ENCODE measurements at regions not wholly inside any gene's neighbourhood (a gene's known extent, or its start where the extent isn't known, plus 50 kb on each side); places are given as distances from the start of the nearest gene placed in this dataset.
"Not testable (repeated sequence)": the region's sequence is repeated elsewhere in the genome, so short reads cannot be mapped to it uniquely, and the experiment has no call there.

- DNase-seq (ENCODE audit: low spot score) (no peak), FAIRE-seq (no peak)
Observed at GRCh38 chr6:27678469-27678868, 205.6 kb upstream of the ZNF184 start.

- DNase-seq (ENCODE audit: low spot score) = no peak
- no peak for FAIRE-seq
Observed at GRCh38 chr6:27674882-27675281, 202.0 kb upstream of the ZNF184 start.

- DNase-seq (ENCODE audit: low spot score) (peak; percentile 62), FAIRE-seq (no peak)
Observed at GRCh38 chr6:27672113-27672799, 199.4 kb upstream of the ZNF184 start.

GRCh38 chr6:27669624-27670301 is 196.9 kb upstream of the ZNF184 start:
- FAIRE-seq (no peak), DNase-seq (ENCODE audit: low spot score) (no peak)

GRCh38 chr6:27669295-27669623 is 196.4 kb upstream of the ZNF184 start:
- DNase-seq (ENCODE audit: low spot score) = no peak
- FAIRE-seq = no peak

- FAIRE-seq = no peak
Observed at GRCh38 chr6:27668442-27669294, 195.8 kb upstream of the ZNF184 start.

GRCh38 chr6:27667657-27668441 is 194.9 kb upstream of the ZNF184 start:
- FAIRE-seq = no peak
- no peak for DNase-seq (ENCODE audit: low spot score)

More at GRCh38 chr6:27668442-27669294, 195.8 kb upstream of the ZNF184 start:
- peak; percentile 46 for DNase-seq (ENCODE audit: low spot score)

GRCh38 chr6:27667016-27667656 is 194.2 kb upstream of the ZNF184 start:
- no peak for FAIRE-seq
- DNase-seq (ENCODE audit: low spot score) = no peak

GRCh38 chr6:27662769-27663168 is 189.9 kb upstream of the ZNF184 start:
- DNase-seq (ENCODE audit: low spot score) (no peak), FAIRE-seq (no peak)

GRCh38 chr6:27662212-27662611 is 189.3 kb upstream of the ZNF184 start:
- FAIRE-seq; DNase-seq (ENCODE audit: low spot score): not testable (repeated sequence)

- not testable (repeated sequence) for FAIRE-seq; DNase-seq (ENCODE audit: low spot score)
Observed at GRCh38 chr6:27653143-27653825, 180.4 kb upstream of the ZNF184 start.

GRCh38 chr6:27651371-27651732 is 178.4 kb upstream of the ZNF184 start:
- DNase-seq (ENCODE audit: low spot score) = peak; percentile 49
- FAIRE-seq = peak; percentile 71

- DNase-seq (ENCODE audit: low spot score) (peak; percentile 69), FAIRE-seq (no peak)
Observed at GRCh38 chr6:27650620-27651370, 177.9 kb upstream of the ZNF184 start.

- FAIRE-seq (no peak), DNase-seq (ENCODE audit: low spot score) (no peak)
Observed at GRCh38 chr6:27644528-27644927, 171.6 kb upstream of the ZNF184 start.

- FAIRE-seq = peak; percentile 5
Observed at GRCh38 chr6:27642744-27643456, 170.0 kb upstream of the ZNF184 start.

GRCh38 chr6:27635886-27636285 is 163.0 kb upstream of the ZNF184 start:
- not testable (repeated sequence) for FAIRE-seq; DNase-seq (ENCODE audit: low spot score)

More at GRCh38 chr6:27642744-27643456, 170.0 kb upstream of the ZNF184 start:
- DNase-seq (ENCODE audit: low spot score) = no peak

- not testable (repeated sequence) for FAIRE-seq
- DNase-seq (ENCODE audit: low spot score) = peak; percentile 25
Observed at GRCh38 chr6:27633221-27633688, 160.3 kb upstream of the ZNF184 start.

GRCh38 chr6:27631609-27631916 is 158.7 kb upstream of the ZNF184 start:
- no peak for FAIRE-seq
- DNase-seq (ENCODE audit: low spot score) = no peak

Data from urothelium cell line (cell line).